SH-SY5Y (cell line): ENCODE measurements at regions not wholly inside any gene's neighbourhood (a gene's known extent, or its start where the extent isn't known, plus 50 kb on each side); places are given as distances from the start of the nearest gene placed in this dataset.

ENCODE experiments used
- GATA2 ChIP-seq: IDR thresholded peaks from 2 replicates; pipeline ENCODE4 v1.6.1; 2011; ENCODE audit warnings: mild to moderate bottlenecking, low read depth, low read length
- GATA3 ChIP-seq: IDR thresholded peaks from 2 replicates; pipeline ENCODE4 v1.6.1; 2011; ENCODE audit warnings: low read depth, mild to moderate bottlenecking, low read length, moderate library complexity

DNA sequence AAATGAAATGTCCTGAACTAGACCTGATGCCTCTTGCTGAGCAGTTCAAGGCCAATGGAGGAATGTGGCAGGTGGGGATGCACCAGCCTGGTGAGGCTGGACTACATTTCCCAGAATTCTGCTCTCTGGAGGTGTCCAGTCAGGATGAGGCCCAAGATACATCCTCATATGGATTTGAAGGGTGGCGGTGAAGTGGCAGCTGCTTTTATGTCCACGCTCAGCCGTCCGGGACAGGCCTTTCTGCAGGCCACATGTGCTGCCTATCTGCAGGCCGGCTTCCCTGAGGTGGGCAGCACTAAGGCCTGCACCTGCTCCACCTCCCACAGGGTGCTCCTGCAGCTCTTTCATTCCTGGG lies 230.2 kb downstream of the BCL11B start:
- no peak for TF ChIP-seq GATA2
- no peak for TF ChIP-seq GATA3

DNA sequence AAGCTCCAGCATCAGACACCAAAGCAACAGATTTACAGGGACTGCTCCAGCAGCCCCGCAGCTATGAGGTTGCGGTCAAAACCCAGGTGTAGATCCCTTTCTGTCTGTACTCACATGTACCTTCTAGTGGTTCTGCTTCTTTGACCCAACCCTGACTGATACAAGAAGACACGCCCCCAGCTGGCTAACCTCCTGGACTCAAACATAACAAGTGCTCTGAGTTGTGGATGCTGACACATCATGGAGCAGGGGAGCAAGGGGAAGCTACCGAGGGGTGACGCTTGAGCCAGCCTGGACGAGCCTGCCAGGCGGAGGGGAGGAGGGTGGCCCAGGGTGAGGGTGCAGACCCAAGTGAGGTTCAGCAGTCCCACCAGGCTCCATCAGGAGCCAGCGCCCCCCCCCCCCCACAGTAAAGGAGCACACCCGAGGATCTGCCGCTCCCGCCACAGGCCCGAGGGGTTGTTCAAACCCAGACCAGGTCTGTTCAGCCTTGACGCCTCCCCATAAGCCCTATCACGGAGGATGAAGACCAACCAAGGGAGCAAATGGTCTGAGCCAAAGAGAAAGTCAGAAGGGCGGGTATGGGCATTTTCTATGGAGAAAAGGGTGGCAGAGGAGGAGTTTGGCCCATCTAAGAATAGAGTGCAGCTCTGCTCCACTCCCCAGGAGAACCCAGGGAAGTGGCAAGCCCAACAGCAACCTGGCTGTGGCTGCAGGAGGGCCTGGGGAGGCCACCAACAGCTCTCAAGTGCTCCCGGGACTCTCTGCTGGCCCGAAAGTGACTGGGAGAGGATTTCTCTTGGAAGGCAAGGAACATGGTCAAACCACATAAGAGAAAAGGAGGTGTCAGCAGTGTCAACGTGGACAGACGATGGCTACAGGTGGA lies 229.4 kb downstream of the BCL11B start:
- TF ChIP-seq GATA3 (no peak), GATA2 (no peak)

DNA sequence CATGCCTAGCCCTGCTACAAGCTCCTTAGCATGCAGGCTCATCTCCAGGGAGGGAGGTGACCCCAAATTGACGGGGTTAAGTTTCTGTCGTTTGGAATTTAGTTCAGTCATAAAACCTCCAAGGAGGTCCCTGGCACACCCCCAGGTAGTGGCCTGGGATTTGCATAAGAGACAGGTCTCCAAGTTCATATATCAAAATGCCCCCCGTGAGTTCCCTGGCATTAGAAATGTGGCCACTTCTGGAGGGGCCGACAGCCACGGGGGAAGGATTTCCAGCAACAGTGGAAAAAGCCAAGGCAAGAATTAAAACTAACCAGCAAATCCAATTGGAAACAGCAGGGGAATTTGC lies 228.8 kb downstream of the BCL11B start:
- TF ChIP-seq GATA3 (no peak), GATA2 (no peak)

GRCh38 chr14:99043756-99044155 lies 228.2 kb downstream of the BCL11B start:
- no peak for TF ChIP-seq GATA3
- TF ChIP-seq GATA2, result no peak

GRCh38 chr14:99047441-99048031 lies 224.5 kb downstream of the BCL11B start:
- TF ChIP-seq GATA2 (no peak), GATA3 (no peak)

DNA sequence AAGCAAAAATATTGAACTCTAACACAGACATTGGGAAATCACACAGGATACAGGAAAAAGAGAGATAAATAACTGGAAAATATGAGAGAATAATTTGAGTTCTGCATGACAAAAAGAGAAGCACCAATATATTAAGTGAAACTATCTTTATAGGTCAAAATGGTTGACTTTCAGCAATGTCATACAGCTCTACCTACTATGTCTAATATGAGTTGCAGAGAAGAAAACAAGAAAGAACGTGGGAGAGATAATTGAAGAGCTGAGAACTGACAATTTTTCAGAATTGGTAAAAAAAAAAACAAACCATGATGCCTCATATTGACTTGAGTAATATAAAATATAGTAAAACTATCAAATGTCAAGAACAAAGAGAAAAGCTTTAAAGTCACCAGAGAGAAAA lies 221.7 kb downstream of the BCL11B start:
- TF ChIP-seq GATA2 (no peak), GATA3 (no peak)

- TF ChIP-seq GATA2, result no peak
- no peak for TF ChIP-seq GATA3
These were observed 219.5 kb downstream of the BCL11B start for GRCh38 chr14:99052467-99052866.

GRCh38 chr14:99055019-99055418 lies 217.0 kb downstream of the BCL11B start:
- TF ChIP-seq GATA3 (no peak), GATA2 (no peak)

GRCh38 chr14:99055816-99056215 lies 216.2 kb downstream of the BCL11B start:
- TF ChIP-seq GATA3 (no peak), GATA2 (no peak)

DNA sequence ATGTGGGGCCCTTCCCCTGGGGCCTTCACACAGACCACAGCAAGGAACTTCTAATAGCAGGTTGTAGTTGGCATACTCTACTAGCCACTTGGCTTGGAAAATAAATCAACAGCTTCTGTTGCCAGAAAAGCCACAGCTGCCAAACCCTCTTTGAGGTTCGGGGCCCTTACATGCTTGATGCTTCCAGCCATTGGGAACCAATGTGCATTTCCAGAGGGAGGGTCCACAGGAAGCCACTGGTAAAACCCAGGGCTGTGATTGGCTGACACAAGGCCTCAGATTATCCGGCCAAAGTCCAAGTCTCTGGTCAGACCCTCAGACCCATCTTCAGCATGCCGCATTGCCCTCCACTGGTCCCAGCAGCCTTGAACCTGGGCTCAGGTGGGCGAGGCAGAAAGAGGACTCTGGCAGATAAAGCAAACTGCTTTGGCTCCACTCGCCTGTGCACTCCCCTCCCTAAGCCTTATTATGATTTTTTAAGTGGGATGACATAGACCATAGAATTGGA lies 214.4 kb downstream of the BCL11B start:
- TF ChIP-seq GATA2 (no peak), GATA3 (no peak)

DNA sequence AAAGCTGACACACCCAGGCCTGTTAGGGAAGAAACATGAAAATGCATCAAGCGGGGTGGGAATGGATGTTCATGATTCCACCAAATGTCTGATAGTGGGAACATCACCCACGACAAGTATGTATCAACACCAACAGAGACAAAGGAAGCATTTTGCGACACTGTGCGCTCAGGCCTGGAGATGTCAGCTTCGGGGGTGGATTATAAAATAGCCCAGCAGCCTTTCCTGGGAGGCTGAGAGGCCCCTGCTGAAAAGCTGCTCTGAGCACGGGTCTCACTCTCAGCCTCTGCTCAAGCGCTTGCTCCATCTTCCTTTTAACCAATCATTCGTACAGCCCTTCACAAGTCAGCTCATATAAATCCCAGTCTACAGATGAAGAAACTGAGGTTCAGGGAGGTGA lies 213.5 kb downstream of the BCL11B start:
- TF ChIP-seq GATA2 (no peak), GATA3 (no peak)

- TF ChIP-seq GATA2 (no peak), GATA3 (no peak)
These were observed 209.8 kb downstream of the BCL11B start for GRCh38 chr14:99062216-99062615.

GRCh38 chr14:99062772-99063418 lies 209.1 kb downstream of the BCL11B start:
- TF ChIP-seq GATA3 (no peak), GATA2 (no peak)

DNA sequence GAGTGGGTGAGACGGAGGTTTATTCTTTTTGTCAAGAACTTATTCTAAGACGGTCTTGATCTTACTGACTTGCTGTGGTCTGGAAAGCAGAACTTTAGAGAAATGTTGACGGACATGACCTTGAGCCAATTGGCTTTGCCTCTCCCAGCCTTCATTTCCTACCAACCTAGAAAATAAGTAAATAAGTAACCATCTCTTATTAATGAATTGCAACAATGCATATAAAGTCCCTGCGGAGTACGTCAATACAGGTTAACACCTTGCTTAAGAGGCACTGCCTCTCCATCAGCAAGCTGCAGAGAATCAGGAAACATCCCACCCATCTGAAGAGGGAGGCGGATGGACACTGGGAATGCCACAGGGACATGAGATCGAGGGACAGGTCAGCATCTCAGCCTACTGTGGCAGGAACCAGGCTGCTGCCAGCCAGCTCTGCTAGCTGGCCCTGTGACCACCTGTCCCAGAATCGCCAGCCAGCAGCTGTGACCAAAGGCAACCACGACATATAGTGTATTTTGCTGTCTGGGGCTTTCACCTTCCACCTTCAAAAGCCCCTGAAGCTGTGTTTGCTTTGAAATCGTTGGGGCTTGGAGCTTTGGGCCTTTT lies 208.3 kb downstream of the BCL11B start:
- TF ChIP-seq GATA2, result no peak
- TF ChIP-seq GATA3, result no peak

DNA sequence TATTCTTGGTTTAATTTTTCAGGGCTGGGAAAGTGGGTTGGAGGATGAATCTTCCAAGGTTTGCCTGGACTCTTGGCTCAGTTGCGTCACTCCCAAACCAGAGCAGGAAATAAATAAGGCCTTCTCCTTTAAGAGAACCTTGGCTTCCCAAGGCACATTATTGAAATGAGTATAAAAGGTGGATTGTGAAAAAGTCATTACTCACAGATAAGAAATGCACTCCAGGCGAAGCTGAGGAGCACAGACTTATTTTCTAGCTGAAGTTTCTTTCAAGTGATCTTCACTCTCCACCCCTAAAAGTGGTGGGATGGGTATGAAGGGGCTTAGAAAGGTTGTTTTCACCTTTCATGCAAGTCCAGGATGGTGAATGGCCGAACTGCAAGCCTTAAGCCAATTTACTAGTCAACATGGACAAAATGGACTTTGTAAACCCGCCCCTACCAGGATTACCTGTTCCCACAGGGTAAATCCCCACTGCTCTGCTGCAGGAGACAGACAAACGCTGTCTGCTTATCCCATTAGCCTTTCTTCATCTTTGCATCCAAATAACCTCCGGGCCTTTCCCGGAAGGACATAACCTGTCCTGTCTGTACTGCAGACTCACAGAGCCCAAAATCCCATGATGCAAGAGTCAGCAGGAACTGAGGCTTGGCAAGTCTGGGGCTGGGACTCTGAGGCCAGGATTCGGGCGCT lies 207.6 kb downstream of the BCL11B start:
- TF ChIP-seq GATA3, result no peak
- no peak for TF ChIP-seq GATA2
